K562 (cell line): ENCODE measurements at regions not wholly inside any gene's neighbourhood (a gene's known extent, or its start where the extent isn't known, plus 50 kb on each side); places are given as distances from the start of the nearest gene placed in this dataset.

Source experiments
- ATAC-seq: fragments of 200-7000 bp; cut with Tn5 transposase; 3 replicates; pipeline ENCODE4 v1.9.1; 2020; ENCODE audit warnings: moderate library complexity
- BruUV-seq: library from RNA; stranded (reverse); fragments of 400-500 nt; replicated peaks from 2 replicates; lab custom pipeline; 2021; lab: Mats Ljungman, UMichigan
- CTCF ChIA-PET: fragments of 300-600 bp; formaldehyde crosslinking; extraction: SDS; loops from one replicate; lab custom pipeline; 2021; ENCODE audit warnings: low intra/inter-chr PET ratio; lab: Yijun Ruan, JAX
- POLR2A ChIA-PET: fragments of 300-600, 350-650 bp; sonication (Branson Sonifier 250); formaldehyde crosslinking; extraction: SDS; loops from one replicate; lab custom pipeline; 2021; ENCODE audit warnings: antibody characterized with exemption, inconsistent platforms; lab: Yijun Ruan, JAX
- DNase-seq, 4 experiments: peaks; one replicate each; pipeline versions ENCODE4 v3.0.0 to v3.0.0-alpha.2; 2011 to 2018; ENCODE audit warnings: low spot score in 3 of 4, mixed read lengths in 3 of 4; ENCODE audit errors: extremely low read depth in 1 of 4
- FAIRE-seq: peaks from 2 replicates; lab custom pipeline; 2011; peaks lifted over from hg19 to GRCh38; lab: Jason Lieb, UNC
- H2AFZ ChIP-seq: 2 replicates; pipeline ENCODE4 v1.6.0; 2011; ENCODE audit warnings: low read depth, low read length, control low read depth, inconsistent platforms
- H3K27ac ChIP-seq: fragments of 200-600 bp; 3 replicates; pipeline ENCODE4 v1.8.0; 2011; ENCODE audit warnings: low read depth, mild to moderate bottlenecking, control low read depth, inconsistent platforms, low read length, moderate library complexity, mixed read lengths; ENCODE audit errors: extremely low read depth
- H3K27me3 ChIP-seq, 2 experiments: fragments of 300-600 bp in 1 of 2; 2 replicates in 1 of 2; 3 replicates in 1 of 2; pipeline versions ENCODE4 v1.6.0 to v1.8.0; 2011; ENCODE audit warnings: inconsistent platforms in 2 of 2, low read length in 2 of 2, mild to moderate bottlenecking in 1 of 2, mixed read lengths in 1 of 2, moderate library complexity in 1 of 2; ENCODE audit not compliant: control insufficient read depth in 2 of 2, insufficient read depth in 2 of 2
- H3K36me3 ChIP-seq: fragments of 300-600 bp; 3 replicates; pipeline ENCODE4 v1.8.0; 2011; ENCODE audit warnings: mild to moderate bottlenecking, low read length, inconsistent platforms; ENCODE audit not compliant: control insufficient read depth, insufficient read depth
- H3K4me1 ChIP-seq, 2 experiments: fragments of 200-600 bp in 1 of 2; replicated peaks in 1 of 2; 2 replicates in 1 of 2; 3 replicates in 1 of 2; pipeline versions ENCODE4 v1.5.1 to v1.8.0; 2011; ENCODE audit warnings: inconsistent platforms in 2 of 2, low read length in 2 of 2, mild to moderate bottlenecking in 1 of 2, mixed read lengths in 1 of 2, moderate library complexity in 1 of 2; ENCODE audit not compliant: control insufficient read depth in 2 of 2, insufficient read depth in 2 of 2
- H3K4me2 ChIP-seq: 2 replicates; pipeline ENCODE4 v1.6.1; 2011; ENCODE audit warnings: low read length, control low read depth, inconsistent platforms, mixed read lengths; ENCODE audit not compliant: insufficient read depth
- H3K4me3 ChIP-seq: fragments of 200-600 bp; sonication (generic), shearing (Covaris generic); 2 replicates; pipeline ENCODE4 v1.5.1; 2016; ENCODE audit warnings: control low read depth, inconsistent platforms
- H3K79me2 ChIP-seq: fragments of 200-600 bp; 3 replicates; pipeline ENCODE4 v1.8.0; 2011; ENCODE audit warnings: low read length, inconsistent platforms; ENCODE audit not compliant: control insufficient read depth, insufficient read depth
- H3K9ac ChIP-seq, 2 experiments: 2 replicates each; pipeline versions ENCODE4 v1.6.0 to v1.6.1; 2011; ENCODE audit warnings: low read depth in 2 of 2, low read length in 2 of 2, control low read depth in 1 of 2, inconsistent platforms in 1 of 2, mild to moderate bottlenecking in 1 of 2, mixed read lengths in 1 of 2; ENCODE audit not compliant: insufficient read depth in 1 of 2
- H3K9me1 ChIP-seq: one replicate; pipeline ENCODE4 v1.6.0; 2011; ENCODE audit warnings: inconsistent platforms, mild to moderate bottlenecking, low read length, moderate library complexity; ENCODE audit not compliant: control insufficient read depth, insufficient read depth
- H3K9me3 ChIP-seq: replicated peaks from 2 replicates; pipeline ENCODE4 v1.5.1; 2011; ENCODE audit warnings: low read depth, low read length, inconsistent platforms; ENCODE audit not compliant: control insufficient read depth, insufficient read depth
- H4K20me1 ChIP-seq: replicated peaks from 2 replicates; pipeline ENCODE4 v1.6.1; 2011; ENCODE audit warnings: low read length, inconsistent platforms, mixed read lengths; ENCODE audit not compliant: control insufficient read depth, insufficient read depth
- FOXM1 ChIP-seq, 2 experiments: fragments of 450-650 bp in 1 of 2; sonication (generic) in 1 of 2; formaldehyde crosslinking in 1 of 2; IDR thresholded peaks; 2 replicates each; pipeline versions ENCODE4 v1.6.1 to v1.9.0; 2017 to 2022; ENCODE audit warnings: low read depth in 2 of 2, mild to moderate bottlenecking in 2 of 2, missing genetic modification reagents in 1 of 2, moderate library complexity in 1 of 2
- PHB2 ChIP-seq: fragments of 450-650 bp; IDR thresholded peaks from 2 replicates; pipeline ENCODE4 v1.6.1; 2017; ENCODE audit warnings: low read depth
- SNIP1 ChIP-seq: fragments of 450-650 bp; IDR thresholded peaks from 2 replicates; pipeline ENCODE4 v1.7.1; 2017; ENCODE audit warnings: low read depth, mild to moderate bottlenecking
- ZBED1 ChIP-seq: IDR thresholded peaks from 2 replicates; pipeline ENCODE4 v1.6.1; 2014
- WGBS: fragments of 100-300 bp; shearing (Covaris generic); methylation state at CpG from one replicate; pipeline ENCODE4 v1.1.6; 2016; ENCODE audit warnings: low coverage, mixed read lengths; ENCODE audit not compliant: insufficient coverage; ENCODE audit errors: missing lambda C conversion rate; 5-methylcytosine and 5-hydroxymethylcytosine counted together
- in situ Hi-C: fragments of 300-500 bp; cut with MboI; formaldehyde crosslinking; loops from 4 replicates; pipeline ENCODE4 v1.15.0; 2018; ENCODE audit warnings: inconsistent platforms, mixed read lengths
- intact Hi-C: fragments of 100-400 bp; cut with micrococcal nuclease; formaldehyde crosslinking; loops from 2 replicates; pipeline ENCODE4 v1.14.2; 2022
- TF ChIP-seq, protein P1 (sequence below): sonication (generic); formaldehyde crosslinking; IDR thresholded peaks from 2 replicates; pipeline ENCODE4 v1.8.1; 2022; ENCODE audit warnings: missing genetic modification reagents
- TF ChIP-seq, protein P2 (sequence below), 3 experiments: fragments of 200-800 bp in 1 of 3; sonication (Bioruptor generic) in 1 of 3; sonication (generic) in 1 of 3; formaldehyde crosslinking in 1 of 3; IDR thresholded peaks; 2 replicates each; pipeline versions ENCODE4 v1.6.1 to v1.8.0; 2016 to 2022; ENCODE audit warnings: mild to moderate bottlenecking in 2 of 3, missing compliant biosample characterization in 2 of 3, missing genetic modification characterization in 2 of 3, missing genetic modification reagents in 1 of 3

DNA sequence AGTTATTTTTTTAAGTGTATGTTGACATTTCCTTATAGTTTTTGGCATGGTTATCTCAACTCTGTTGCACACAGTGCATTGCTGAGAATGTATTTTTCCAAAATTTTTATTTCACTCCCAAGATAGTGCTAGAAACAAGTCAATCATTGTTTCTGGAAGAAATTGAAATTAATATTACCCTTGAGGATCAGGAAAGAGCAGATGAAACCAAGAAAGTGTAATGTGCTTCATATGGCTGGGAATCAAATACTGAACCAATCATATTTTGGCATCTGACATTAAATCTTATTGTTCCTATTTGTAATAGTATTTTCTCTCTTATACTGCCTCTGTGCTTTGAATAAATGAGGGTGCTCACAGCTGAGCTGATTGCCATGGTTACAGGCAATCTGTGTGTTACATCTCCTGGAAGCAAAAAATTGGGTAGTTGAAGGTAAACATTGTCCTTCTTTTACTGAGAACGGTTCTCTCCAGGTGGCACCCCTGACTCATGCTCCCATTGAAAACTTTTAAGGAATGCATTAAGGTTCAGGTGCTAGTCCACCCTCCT, 358.2 kb upstream of the NR3C2 start (continued):
- TF ChIP-seq, protein P1, sequence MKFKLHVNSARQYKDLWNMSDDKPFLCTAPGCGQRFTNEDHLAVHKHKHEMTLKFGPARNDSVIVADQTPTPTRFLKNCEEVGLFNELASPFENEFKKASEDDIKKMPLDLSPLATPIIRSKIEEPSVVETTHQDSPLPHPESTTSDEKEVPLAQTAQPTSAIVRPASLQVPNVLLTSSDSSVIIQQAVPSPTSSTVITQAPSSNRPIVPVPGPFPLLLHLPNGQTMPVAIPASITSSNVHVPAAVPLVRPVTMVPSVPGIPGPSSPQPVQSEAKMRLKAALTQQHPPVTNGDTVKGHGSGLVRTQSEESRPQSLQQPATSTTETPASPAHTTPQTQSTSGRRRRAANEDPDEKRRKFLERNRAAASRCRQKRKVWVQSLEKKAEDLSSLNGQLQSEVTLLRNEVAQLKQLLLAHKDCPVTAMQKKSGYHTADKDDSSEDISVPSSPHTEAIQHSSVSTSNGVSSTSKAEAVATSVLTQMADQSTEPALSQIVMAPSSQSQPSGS (CRISPR knock-in tag), result no peak
- TF ChIP-seq SNIP1 (no peak), PHB2 (no peak)
- TF ChIP-seq, protein P2, sequence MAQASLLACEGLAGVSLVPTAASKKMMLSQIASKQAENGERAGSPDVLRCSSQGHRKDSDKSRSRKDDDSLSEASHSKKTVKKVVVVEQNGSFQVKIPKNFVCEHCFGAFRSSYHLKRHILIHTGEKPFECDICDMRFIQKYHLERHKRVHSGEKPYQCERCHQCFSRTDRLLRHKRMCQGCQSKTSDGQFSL (CRISPR knock-in tag; IDR thresholded peaks at IDR 0.05), result no peak
- TF ChIP-seq, protein P2 (tag; IDR thresholded peaks at IDR 0.05), result no peak

DNA sequence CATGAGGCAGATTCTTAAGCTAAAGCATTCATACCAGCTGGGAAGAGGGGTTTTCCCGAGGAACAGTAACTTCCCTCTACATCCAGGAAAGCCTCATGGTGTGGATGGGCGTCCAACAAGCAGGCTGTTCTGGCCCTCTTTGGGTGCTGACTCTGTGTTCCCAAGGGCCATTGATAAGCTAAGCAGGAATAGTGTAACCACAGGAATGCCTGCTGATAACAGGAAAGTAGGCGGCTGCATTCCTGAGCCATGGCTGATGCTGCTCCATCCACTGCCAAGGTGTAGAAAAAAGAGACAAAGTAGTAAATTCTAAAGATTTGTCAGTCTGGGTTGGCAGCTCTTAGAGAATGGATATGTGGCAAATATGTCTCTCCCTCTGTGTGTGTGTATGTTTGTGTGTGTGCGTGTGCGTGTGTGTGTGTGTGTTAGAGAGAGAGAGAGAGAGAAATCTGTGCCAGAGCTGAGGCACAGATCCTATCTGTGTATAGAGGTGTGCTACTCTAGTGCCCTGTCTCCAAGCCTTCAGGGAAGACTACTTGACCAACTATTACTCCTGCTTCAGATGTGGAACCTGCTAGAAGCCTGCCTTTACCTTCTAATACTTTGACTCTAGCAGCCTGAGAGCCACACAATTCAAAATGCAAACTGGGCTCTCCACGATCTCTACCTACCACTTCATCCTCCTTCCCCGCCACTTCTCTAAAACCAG, 353.1 kb upstream of the NR3C2 start:
- DNase-seq, result no peak
- Histone ChIP-seq H3K9me3 (no peaks in the 10 kb centered on the region), H3K9ac (no peak overlapping the region), H3K4me3 (no peak overlapping the region), H3K27ac (no peak overlapping the region), H2AFZ (no peak overlapping the region), H3K4me1 (no peaks in the 10 kb centered on the region), H3K4me2 (no peak overlapping the region), H4K20me1 (no peaks in the 10 kb centered on the region), H3K9me1 (no peaks in the 10 kb centered on the region), H3K79me2 (no peaks in the 10 kb centered on the region), H3K36me3 (no peaks in the 10 kb centered on the region), H3K27me3 (no peaks in the 10 kb centered on the region)
- CTCF ChIA-PET, result no interaction called here
- POLR2A ChIA-PET, result no interaction called here
- BruUV-seq, result no TSS peak
- ATAC-seq, result no peak
- 3% methylated on average over 6 of the region's 7 CpGs for WGBS
- in situ Hi-C loops, result no loop called here
- TF ChIP-seq FOXM1 (IDR thresholded peaks at IDR 0.05; ENCODE audit: low read depth), result no peak
- no peak for TF ChIP-seq FOXM1 (CRISPR knock-in tag; IDR thresholded peaks at IDR 0.05; ENCODE audit: low read depth)
- TF ChIP-seq ZBED1, result no peak
- FAIRE-seq, result no peak
- intact Hi-C loops, result no loop called here
